KG1 (cell line): ENCODE measurements at regions not wholly inside any gene's neighbourhood (a gene's known extent, or its start where the extent isn't known, plus 50 kb on each side); places are given as distances from the start of the nearest gene placed in this dataset.
"Not testable (repeated sequence)": the region's sequence is repeated elsewhere in the genome, so short reads cannot be mapped to it uniquely, and the experiment has no call there.

Experiments used
- DNase-seq: peaks from one replicate; lab custom pipeline; 2025; lab: John Stamatoyannopoulos, UW

DNA sequence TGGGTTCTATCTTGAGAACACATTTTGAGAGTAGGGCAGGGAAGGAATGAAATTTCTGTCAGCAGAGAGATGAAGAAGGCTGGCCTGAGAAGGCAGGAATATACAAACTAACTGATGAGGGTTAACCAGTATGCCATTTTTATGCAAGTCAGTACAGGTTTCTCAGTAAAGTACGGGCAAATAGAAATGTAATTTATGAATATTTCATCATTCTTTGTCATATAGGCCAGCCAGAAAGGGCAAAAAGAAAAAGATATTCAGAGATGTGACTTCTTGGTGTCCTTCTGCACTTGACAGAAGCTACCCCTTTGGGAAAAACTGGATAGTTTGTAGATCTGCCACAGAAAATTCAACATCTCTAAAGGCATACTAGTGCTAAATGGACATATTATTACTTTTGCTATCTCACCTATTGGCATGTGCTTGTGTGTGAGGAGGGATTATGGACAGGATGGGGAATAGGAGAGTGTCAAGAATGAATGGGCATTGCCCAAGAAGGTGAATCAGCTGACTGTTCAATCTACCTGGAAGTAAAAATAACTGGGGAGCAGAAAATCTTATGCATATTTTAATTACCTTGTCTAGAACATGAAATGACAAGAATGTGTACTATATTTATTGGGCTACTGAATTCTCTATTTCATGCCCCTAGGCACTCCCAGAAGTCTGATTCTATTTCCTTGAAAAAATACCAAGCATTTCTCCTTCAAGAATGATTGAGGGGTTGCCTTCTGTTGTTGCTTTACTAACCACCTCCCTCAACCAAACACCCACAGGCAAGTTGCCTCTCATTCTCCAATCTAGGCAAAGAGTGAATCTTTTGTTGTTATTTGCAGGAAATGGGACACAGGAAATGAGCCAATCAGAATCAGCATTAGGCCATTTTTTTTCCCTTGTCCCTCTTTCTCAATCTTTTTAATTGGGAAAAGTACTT, 175.1 kb upstream of the SLC38A2 start:
- DNase-seq: no peak

DNA sequence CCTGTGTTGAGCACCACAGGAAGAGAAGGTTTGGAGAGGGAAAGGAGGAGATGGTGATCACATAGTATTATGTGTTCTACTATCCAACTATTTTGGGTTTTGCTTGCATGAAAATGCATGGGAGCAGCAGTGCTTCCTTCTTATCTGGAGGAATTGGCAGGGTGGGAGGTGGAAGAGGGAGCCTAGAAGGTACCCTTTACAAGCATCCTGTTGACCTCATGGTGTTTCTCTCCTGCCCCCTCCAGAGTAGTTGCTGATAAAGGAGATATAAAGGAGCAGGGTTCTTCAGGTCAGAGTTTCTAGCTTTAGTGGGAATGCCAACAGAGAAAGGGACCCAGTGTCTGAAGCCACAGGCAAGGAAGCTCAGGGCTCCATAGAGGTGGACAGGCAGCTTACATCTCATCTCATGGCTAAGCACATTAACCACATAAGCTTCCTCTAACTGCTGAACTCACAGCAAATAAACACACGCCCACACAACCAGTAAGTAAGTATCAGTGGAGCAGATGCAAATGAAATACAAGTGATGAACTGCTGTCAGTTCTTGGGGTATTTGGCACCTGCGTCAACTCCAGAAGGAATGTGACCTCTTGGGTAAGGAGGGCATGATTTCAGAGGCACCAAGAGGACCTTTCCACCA, 174.2 kb upstream of the SLC38A2 start:
- no peak for DNase-seq

DNA sequence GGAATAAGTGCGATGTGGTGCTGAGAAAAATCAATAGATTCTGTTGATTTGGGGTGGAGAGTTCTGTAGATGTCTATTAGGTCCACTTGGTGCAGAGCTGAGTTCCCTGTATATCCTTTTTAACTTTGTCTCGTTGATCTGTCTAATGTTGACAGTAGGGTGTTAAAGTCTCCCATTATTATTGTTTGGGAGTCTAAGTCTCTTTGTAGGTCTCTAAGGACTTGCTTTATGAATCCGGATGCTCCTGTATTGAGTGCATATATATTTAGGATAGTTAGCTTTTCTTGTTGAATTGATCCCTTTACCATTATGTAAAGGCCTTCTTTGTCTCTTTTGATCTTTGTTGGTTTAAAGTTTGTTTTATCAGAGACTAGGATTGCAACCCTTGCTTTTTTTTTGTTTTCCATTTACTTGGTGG, 170.8 kb upstream of the SLC38A2 start:
- not testable (repeated sequence) for DNase-seq

DNA sequence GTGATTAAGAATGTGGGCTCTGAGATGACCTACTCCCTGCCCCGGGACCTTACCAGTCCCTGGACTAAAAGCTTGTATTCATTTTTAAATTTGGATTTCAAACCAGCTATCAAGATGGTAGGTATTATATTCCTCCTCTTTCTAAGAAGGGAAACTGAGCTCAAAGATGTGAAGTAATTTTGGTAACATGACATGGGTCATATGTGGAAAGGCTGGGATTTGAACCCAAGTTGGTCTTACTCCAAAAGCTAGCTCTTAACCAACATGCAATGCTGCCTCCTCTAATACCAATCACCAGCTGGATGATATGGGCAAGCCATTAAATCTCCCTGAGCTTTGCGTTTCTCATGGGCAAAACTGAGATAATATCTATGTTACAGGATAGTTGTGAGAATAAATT, 166.4 kb upstream of the SLC38A2 start:
- no peak for DNase-seq

DNA sequence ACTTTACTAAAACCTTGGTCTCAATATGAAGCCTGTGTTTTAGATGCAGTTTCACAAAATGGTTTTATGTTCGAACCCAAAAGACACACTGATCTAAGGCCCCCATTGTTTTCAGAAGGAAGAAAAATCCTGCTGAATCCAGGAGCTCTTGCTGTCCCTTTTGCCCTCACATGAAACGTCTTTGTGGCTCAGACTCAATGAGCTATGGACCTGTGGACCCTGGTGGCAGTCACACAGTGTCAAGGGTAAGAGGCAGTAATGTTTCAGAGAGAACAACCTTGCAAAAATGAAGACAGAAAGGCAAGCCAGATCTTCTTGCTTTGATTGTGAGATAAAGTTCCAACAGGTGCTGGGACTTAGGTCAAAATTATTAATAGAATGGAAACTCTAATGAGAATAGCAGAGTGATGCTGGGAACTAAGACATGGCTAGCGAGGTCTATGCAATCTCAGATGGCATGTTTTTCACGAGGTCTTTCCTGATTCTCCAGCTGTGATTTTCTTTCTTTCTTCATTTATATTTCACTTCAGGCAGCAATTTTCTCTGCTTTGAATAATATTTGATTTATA, 164.9 kb upstream of the SLC38A2 start:
- no peak for DNase-seq

DNA sequence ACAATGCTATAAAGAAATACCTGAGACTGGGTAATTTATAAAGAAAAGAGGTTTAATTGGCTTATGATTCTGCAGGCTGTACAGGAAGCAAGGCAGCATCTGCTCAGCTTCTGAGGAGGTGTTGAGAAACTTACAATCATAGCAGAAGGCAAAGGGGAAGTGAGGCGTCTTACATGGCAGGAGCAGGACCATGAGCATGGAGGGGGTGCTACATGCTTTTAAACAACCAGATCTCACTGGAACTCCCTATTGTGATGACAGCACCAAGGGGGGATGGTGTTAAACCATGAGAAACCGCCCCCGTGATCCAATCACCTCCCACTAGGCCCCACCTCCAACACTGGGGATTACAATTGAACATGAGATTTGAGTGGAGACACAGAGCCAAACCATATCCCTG, 163.7 kb upstream of the SLC38A2 start:
- peak; percentile 11 for DNase-seq

DNA sequence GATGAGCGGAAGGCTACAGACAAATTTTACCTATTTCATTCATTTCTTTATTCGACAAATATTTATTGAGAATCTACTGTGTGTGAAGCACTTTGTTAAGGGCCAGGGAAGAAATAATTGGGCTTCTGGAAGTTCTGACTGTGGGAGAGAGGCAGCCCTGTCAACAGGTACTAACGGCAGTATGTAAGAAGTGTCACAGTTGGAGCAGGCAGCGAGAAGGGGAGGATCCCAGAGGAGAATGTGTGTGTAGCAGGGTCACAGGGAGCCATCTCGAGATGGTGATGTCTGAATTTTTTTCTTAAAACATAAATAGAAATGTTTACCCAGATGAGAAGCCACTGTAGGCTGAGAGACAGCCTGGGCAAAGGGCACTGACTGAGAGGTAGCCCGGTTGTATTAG, 163.3 kb upstream of the SLC38A2 start:
- no peak for DNase-seq

DNA sequence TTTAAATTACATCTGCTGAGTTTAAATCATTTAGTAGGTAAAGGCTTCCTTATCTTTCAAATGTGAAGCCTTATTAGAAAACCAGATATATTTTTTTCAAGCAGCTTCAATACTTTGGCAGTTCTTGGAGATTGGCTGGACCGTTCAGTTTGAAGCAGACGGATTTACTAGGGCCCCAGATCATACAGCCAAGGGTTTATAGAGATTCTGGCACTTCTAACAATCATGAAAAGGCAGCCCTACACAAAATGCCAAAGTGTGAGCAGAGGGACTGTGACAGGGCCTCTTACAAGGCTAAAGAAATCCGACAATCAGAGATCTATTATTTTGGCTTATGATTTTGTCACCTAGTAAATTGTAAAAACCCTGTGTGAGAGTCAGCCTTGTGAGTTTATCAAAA, 162.8 kb upstream of the SLC38A2 start:
- no peak for DNase-seq

DNA sequence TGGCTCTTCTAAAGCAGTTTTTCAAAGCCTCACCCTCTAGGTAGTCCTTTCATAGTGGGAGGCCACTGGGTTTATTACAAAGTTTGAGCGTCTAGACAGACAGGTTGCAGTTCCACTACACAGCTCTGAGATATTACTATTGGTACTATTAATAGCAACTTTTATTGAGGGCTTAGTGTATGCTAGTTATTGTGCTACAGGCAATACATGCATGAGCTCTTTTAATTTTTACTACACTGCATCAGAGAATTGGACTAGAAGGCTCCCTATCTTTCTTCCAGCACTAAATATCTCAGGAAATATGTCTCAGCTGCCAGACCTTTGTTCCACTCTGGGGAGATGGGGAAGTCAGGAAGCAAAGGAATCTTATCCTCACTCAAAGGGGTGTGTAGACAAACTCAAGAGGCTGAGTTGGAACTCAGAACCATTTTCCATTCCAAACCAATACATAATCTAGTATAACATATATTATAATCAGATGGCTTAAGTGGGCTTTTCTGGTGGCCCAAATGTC, 161.8 kb upstream of the SLC38A2 start:
- no peak for DNase-seq

DNA sequence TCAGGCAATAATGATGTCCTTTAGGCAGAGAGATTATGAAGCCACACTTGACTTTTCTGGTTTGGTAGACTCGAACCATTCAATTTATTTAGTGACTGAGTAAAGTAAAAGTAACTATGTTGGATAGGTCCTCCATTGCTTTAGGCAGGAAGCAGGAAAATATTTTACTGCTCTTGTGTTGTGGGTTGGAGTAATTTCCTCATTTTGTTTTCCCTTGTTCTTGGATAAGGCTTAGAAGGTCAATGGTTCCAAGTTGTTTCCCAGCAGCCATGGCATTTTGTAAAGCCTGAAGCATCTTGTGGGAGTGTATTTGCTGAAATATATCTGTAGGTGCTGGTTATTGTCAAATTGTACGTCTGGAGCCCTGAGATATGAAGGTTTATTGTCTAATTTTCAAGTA, 161.2 kb upstream of the SLC38A2 start:
- DNase-seq: no peak

DNA sequence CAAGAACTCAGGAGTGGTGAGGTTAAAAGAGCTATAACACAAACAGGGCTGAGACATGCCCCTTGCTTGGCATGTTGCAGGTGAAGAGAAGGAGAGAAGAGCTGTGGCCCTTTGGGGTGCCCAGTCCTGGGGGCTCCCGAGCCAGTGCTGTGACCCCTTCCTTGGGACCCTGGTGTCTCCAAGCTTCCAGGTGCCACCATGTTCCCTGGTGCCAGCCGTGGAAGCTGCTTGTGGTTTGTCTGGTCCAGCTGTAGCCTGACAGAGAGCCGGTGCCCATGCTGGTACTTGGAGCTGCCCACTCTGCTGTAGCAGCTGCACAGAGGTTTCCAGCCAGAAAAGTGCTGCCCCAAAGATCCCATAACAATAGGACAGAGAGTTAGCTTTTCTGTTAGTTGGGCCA, 159.2 kb upstream of the SLC38A2 start:
- no peak for DNase-seq

DNA sequence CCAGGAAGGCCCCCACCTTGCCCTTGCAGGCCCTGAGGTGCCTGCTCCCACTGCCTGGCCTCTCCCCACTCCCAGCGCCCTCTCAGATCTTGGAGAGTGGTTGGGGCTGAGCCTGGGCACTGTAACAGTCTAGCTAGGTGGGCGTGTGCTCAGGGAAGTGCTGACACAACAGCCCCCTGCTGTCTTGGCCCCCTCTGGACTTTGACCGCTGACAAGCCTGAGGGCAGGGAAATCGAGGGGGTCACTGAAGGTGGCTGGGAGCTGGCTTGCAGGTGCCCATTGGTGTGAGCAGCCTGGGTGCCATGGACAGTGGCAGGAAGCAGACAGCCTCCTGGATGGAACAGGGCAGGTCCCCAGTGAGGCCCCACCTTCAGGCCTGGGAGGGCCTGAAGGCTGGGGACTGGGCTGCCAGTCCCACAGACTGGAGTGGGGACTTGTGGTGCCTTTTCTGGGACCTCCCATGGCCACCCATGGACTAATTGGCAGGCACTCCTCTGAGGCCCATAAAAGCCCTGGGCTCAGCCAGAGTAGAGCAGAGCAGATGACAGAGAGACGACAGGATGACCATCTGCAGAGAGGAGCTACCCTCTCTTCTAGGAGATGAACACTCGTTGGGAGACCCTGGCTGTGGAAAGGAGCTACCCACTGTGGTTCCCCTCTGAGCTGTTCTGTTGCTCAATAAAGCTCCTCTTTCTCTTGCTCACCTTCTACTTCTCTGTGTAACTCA, 158.6 kb upstream of the SLC38A2 start:
- DNase-seq: no peak

DNA sequence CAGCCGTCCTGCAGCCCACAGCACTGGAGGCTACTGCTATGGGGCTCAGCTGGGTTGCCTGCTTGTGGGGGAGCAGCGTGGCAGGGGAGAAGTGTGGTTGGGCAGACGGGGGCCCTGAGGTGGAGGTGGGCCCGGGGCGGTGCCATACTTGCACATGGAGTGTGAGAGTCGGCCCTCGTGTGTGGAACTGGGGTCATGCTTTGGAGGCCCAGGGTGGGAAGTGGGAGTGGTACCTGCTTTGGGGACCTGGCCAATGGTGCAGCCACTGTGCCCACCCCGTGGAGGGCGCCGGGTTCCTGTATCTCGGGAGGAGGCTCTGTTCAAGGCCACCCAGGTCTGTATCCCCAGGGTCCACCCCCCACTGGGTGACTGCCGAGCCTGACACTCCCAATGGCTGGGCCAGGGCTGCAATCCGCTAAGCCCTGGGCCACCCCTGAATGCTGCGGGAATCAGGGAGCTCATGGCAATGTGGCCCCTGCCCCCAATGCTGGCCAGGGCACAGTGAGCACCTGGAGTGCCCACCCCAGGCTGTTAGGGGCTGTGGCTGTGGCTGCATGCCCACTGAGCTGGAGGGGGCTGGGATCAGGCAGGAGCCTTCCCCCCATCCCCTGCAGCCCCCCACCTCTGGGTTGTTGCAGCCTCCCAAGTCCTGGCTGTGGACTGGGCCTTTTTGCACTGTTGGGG, 157.9 kb upstream of the SLC38A2 start:
- no peak for DNase-seq

DNA sequence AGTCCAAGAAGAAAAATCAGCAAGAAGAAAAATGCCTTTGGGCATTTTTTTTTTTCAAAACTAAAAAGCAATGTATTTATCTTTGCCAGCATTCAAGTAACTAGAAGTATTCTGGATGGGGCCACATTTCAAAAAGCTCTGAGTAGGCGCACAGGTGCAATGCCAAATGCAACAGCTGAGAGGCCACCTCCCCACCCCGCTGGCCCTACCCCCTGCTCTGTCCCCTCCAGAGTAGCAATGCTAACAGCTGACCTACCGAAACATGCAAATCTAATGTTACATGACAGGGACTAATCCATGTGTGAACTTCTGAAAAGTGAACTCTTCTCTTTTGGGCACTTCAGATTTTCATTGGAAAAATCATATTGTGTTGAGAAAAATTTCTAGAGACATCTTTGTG, 153.7 kb upstream of the SLC38A2 start:
- no peak for DNase-seq

DNA sequence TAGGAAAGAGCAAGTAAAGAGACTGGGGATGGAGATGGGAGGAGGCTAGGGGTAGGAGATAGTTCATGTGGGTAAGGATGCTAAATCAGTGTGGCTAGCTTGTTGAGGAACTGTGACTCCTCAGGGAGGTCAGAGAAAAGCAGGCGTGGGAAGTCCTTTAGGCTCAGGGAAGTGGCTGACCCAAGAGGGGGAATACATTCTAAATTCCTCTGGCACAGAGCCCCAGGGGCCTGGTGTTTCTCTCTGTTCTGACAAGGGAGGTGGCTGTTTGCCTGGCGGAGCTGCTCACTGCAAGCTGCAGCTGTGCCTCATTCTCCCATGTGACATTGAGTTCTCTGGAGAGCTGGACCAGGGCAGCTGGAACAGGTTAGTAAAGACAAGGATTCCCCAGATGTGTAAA, 152.2 kb upstream of the SLC38A2 start:
- DNase-seq: no peak

DNA sequence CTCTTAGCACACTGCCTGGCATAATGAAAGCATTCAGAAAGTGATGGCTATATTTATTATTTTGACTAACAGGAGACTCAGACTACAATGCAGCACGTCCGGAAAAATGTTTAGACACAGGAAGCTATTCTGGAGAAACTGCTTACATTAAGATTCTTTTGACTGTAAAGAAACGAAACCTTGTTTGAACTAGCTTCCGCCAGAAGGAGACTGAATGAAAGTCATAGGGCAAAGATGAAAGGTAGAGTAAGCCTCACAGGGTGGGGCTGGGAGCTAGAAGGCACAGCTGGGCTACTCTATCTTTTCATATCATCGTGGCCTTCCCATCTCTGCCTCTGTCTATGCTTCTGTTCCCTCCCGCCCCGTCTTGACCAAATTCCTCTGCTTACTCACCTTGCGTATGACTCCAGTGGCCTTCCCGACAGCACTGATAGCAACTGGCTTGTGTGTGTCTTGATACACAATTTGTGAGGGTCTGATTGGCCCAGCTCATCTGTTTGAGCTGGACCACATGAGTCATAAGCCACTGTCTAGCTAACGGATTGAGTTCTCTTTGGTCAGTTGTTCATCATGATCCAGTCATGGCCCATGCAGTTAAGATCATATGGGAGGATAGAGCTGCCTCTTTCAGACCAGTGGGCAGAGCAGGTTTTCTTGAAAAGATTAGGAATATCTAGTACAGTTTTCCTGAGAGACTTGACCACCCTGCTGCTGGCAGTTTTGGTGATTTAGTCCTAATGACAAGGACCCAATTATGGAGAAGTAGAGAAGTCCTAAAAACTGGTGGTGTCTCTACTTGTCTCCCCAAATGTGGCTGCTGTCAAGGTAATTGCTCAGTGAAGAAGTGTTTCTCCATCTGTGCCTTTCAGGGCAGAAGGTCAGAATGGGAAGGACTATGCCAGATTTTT, 151.5 kb upstream of the SLC38A2 start:
- DNase-seq: no peak

DNA sequence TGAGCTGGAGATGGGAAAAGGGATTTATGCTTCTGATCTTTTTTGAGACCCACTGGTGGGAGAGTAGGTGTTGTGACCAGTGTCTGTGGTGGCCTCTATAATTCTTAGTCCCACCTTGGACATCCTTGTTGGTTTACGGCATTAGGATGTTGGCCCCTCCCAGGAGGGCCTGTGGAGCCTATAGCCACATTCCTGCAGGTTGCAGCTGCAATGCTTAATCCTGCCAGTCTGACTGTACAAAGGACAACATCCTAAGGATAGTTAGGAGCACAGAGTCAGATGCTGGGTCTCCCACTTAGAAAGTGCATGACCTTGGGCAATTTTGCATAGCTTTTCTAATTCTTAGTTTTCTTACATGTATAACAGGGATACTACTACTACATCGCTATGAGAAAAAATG, 150.9 kb upstream of the SLC38A2 start:
- DNase-seq: no peak

DNA sequence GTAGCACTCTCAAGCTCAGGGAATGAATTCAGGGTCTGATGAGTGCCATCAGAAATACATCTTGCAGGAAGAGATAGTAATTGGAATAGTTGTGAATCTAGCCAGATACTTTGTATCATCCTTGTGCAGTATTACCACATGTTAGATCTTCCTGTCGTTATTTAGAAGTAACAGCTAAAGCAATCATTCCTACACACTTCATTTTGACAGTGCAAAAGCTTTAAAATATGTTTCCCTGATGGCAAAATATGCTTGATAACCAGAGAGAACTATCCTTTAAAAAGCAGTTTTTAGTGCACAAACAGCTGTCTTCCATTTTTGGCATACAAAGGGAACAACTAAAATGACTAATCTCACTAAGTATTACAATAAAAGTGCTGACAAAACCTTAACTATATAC, 149.5 kb upstream of the SLC38A2 start:
- DNase-seq: no peak

DNA sequence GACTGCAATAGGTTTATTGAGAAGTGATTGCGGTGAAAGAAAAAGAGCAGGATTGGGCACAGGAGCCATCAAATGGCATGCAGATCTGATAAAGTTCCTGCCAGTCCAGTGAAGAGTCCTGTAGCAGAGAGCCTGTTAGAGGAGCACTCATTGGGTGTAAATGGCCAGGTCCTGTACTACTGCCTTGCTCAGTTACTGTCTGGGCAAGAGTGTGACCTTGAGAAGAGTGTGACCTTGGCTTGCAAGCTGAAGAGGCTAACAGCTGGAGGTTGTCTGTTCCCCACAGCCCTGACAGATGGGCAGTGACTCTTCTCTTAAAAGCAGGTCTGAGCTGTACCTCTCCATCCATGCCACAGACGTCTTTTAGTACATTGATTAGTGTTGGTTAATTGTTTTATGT, 148.6 kb upstream of the SLC38A2 start:
- DNase-seq: no peak

DNA sequence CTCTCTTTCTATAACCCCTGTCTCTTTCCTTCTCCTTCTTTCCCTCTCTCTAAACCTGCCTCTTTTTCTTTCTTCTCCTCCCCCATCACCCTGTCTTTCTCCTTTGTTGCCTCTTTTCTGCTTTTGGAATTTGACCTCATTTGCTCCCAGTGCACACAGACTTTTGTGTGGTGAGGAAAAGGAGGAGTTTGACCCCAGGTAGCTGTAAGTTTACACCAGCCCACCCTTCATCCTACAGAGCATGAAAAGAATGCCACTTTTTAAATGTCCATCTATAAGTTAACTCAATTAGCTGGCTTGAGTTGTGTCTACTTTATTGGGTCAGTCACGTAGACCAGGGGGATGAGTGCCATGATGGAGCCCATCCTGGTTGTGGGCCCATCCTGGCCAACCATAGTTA, 146.8 kb upstream of the SLC38A2 start:
- no peak for DNase-seq

DNA sequence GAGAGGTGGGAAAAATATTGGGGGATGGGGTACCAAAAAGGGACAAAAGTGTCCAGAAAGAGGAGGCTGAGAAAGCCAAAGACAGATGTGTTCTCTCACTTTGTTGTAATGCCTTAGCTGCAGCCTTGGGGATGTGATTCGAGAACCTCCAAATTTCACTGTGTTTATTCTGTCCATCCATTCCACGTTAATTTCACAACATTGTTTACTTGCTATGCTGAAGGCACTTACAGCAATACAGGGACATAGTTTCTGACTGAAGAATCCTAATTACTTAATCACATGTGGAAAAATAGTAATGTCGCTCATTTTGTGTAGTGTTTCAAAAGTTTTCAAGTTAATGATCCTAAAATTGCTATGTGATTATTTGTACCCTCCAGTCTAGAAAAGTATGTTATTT, 146.2 kb upstream of the SLC38A2 start:
- no peak for DNase-seq
